SJSA1 (cell line): ENCODE measurements at regions not wholly inside any gene's neighbourhood (a gene's known extent, or its start where the extent isn't known, plus 50 kb on each side); places are given as distances from the start of the nearest gene placed in this dataset.

ENCODE experiments used
- DNase-seq, 2 experiments: peaks; one replicate each; pipeline ENCODE4 v3.0.0-alpha.2; 2015 to 2020; ENCODE audit warnings: low spot score in 2 of 2, low read depth in 1 of 2
- H3K27ac ChIP-seq: fragments of 250-450 bp; sonication (Bioruptor Pico); 2 replicates; pipeline ENCODE4 v1.5.1; 2020; ENCODE audit warnings: mild to moderate bottlenecking, moderate library complexity
- H3K27me3 ChIP-seq: fragments of 250-450 bp; sonication (Bioruptor Pico); replicated peaks from 2 replicates; pipeline ENCODE4 v1.5.1; 2020; ENCODE audit warnings: mild to moderate bottlenecking, moderate library complexity
- H3K36me3 ChIP-seq: fragments of 250-450 bp; sonication (Bioruptor Pico); 2 replicates; pipeline ENCODE4 v1.5.1; 2020; ENCODE audit warnings: mild to moderate bottlenecking
- H3K4me1 ChIP-seq: fragments of 250-450 bp; sonication (Bioruptor Pico); replicated peaks from 2 replicates; pipeline ENCODE4 v1.6.1; 2021; ENCODE audit warnings: mild to moderate bottlenecking
- H3K4me3 ChIP-seq: fragments of 250-450 bp; sonication (Bioruptor Pico); 2 replicates; pipeline ENCODE4 v1.5.1; 2020; ENCODE audit warnings: mild to moderate bottlenecking
- H3K9me3 ChIP-seq: fragments of 250-450 bp; sonication (Bioruptor Pico); replicated peaks from 2 replicates; pipeline ENCODE4 v1.5.1; 2020; ENCODE audit warnings: mild to moderate bottlenecking

DNA sequence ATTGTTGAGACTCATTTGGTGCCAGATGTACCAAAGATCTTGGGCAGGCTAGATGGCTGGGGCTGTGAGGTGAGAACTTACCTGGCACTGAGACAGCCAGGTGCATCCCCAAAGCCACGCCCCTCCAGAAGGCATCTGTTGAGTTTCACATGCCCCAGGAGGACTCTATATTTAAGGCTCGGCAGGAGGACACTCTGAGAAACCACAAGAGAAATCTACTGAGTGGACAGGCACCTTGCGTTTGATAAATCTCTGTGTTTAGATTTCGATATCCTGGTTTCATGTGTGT, 197.9 kb upstream of the ZNF536 start:
- Histone ChIP-seq H3K4me3 (no peak overlapping the region), H3K36me3 (no peaks in the 10 kb centered on the region), H3K4me1 (no peaks in the 10 kb centered on the region), H3K27me3 (no peaks in the 10 kb centered on the region), H3K9me3 (no peaks in the 10 kb centered on the region), H3K27ac (no peak overlapping the region)
- no peak for DNase-seq

- no peak overlapping the region for H3K27ac ChIP-seq
- H3K36me3 ChIP-seq: no peaks in the 10 kb centered on the region
- H3K27me3 ChIP-seq: no peaks in the 10 kb centered on the region
- H3K4me1 ChIP-seq: no peaks in the 10 kb centered on the region
- H3K4me3 ChIP-seq: no peak overlapping the region
- no peaks in the 10 kb centered on the region for H3K9me3 ChIP-seq
- no peak for DNase-seq
Observed at GRCh38 chr19:30174791-30175190, 197.4 kb upstream of the ZNF536 start.

DNA sequence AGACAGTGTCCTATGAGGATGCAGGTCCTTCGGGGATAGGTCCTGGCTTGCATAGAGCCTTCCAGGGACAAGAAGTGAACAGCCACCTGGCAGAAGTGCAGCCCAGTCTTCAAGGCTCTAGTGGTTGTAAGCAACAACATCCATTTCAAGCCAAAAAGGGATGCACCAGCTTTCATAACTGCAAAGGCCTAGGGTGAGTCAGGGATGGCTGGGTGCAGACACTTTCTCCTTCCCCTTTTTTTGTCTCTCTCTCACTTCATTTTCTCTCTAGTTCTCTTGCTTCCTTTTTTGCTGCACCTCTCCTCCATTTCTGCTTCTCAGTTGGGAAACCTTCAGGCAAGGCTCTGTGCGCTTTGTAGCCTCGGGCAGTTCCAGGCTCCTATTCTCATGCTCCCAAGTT, 196.2 kb upstream of the ZNF536 start:
- no peak overlapping the region for H3K27ac ChIP-seq
- H3K4me1 ChIP-seq: no peaks in the 10 kb centered on the region
- no peak for DNase-seq
- H3K4me3 ChIP-seq: no peak overlapping the region
- H3K27me3 ChIP-seq: no peaks in the 10 kb centered on the region
- H3K9me3 ChIP-seq: no peaks in the 10 kb centered on the region
- no peaks in the 10 kb centered on the region for H3K36me3 ChIP-seq

DNA sequence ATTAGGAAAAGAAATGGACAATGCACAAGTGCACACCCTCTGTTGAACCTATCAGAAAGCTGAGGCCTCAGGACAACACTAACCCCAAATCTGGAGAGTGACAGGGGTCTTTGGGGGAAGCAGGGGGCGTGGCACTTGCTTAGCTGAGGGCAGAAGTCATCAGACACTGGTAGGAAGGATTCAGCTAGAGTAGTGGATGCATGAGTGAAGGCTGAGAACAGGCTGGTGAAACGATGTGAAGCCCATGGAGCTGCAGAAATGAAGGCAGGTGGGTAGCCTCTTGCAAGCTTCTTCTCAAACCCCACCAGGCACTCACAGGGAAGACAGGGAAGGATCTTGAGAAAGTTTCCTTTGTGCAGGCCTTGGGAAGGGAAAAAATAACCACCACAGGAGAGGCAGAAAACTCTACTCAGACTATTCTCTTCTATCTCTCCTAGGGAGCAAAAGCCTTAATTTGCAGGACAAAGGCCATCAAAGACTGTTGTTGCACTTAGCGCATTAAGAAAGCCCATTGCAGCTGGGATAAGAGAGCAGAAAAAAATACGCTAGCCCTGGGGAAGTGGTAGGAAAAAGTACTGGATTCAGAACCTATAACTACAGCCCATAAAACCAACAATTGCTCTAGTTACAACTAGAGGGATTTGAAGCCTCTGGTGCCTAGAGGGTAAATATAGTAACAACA, 193.3 kb upstream of the ZNF536 start:
- Histone ChIP-seq H3K27me3 (no peaks in the 10 kb centered on the region), H3K9me3 (peaks cover 3% of the 10 kb centered on the region; the same call in 1 of the 2 replicates), H3K27ac (no peak overlapping the region), H3K4me1 (no peaks in the 10 kb centered on the region), H3K36me3 (no peaks in the 10 kb centered on the region), H3K4me3 (no peak overlapping the region)
- no peak for DNase-seq

DNA sequence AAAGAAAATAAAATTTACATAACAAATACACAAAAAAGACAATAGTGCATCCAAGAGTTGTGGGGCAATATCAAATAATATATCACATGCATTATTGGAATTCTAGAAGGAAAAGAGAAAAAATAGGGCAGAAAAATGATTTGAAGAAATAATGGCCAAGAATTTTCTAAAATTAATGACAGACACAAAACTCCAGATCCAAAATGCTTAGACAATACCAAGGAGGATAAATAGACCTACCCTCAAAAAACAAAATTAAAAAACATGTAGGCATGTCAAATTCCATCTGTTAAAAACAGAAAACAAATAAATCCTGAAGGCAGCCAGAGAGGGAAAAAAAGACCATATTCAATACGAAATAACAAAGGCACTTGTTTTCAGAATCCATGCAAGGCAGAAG, 191.5 kb upstream of the ZNF536 start:
- Histone ChIP-seq H3K27me3 (no peaks in the 10 kb centered on the region), H3K36me3 (no peaks in the 10 kb centered on the region), H3K4me1 (no peaks in the 10 kb centered on the region), H3K27ac (no peak overlapping the region), H3K4me3 (no peak overlapping the region), H3K9me3 (peaks cover 3% of the 10 kb centered on the region; the same call in 1 of the 2 replicates)
- DNase-seq: no peak

GRCh38 chr19:30183807-30184490, 188.2 kb upstream of the ZNF536 start:
- Histone ChIP-seq H3K9me3 (peaks cover 3% of the 10 kb centered on the region; the same call in 1 of the 2 replicates), H3K27ac (no peak overlapping the region), H3K36me3 (no peaks in the 10 kb centered on the region), H3K27me3 (no peaks in the 10 kb centered on the region), H3K4me3 (no peak overlapping the region), H3K4me1 (no peaks in the 10 kb centered on the region)
- DNase-seq: no peak

DNA sequence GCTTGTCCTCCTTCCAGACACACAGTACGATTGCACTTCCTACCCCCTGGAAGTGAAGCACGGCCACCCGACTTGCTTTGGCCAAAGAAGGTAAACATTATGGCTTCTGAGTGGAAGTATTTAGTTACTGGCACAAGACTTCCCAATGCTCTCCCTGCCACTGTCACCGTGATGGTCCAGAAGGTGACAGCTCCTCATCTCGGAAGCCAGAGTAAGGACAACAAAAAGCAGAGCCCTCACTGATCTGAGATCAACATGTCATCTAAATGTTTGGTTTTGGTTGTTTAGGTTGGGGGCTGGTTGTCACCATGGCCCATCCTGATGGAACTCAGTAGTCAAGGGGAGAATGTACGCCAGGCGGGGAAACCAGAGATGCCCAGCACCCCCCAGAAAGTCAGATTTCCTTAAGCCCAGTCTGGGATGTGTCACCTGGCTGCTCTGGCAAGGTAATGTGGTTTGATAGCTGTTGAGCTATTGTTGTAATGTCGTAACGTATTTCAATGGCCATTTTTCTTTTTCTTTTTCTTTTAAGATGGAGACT, 170.1 kb upstream of the ZNF536 start:
- no peak for DNase-seq
- Histone ChIP-seq H3K27ac (no peak overlapping the region), H3K36me3 (no peaks in the 10 kb centered on the region), H3K27me3 (no peaks in the 10 kb centered on the region), H3K4me1 (no peaks in the 10 kb centered on the region), H3K9me3 (no peaks in the 10 kb centered on the region), H3K4me3 (no peak overlapping the region)

DNA sequence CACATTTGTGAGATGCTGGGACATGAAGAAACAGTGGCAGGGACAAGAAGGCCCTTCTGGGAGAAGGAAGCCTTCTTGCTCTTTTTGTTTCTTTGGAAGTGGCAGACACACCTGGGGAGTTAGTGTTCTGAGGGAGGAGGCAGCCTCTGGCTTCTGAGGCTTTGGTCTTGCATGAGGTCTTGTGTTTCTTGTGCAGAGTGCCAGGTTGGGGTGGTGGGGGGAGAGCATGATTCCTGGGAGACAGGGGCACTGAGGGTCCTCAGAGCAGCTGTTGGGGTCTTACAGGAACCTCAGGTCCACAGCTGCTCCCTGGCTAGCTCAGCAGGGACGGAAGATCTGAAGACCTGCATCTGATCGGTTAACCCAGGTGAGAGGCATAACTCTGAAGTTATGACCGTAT, 167.5 kb upstream of the ZNF536 start:
- DNase-seq: no peak

GRCh38 chr19:30206187-30206586, 166.0 kb upstream of the ZNF536 start:
- Histone ChIP-seq H3K36me3 (no peaks in the 10 kb centered on the region), H3K27me3 (no peaks in the 10 kb centered on the region), H3K4me1 (no peaks in the 10 kb centered on the region), H3K9me3 (no peaks in the 10 kb centered on the region), H3K27ac (no peak overlapping the region), H3K4me3 (no peak overlapping the region)
- no peak for DNase-seq

More for the DNA sequence above, 167.5 kb upstream of the ZNF536 start:
- no peak overlapping the region for H3K27ac ChIP-seq
- H3K4me3 ChIP-seq: no peak overlapping the region
- H3K9me3 ChIP-seq: no peaks in the 10 kb centered on the region
- no peaks in the 10 kb centered on the region for H3K36me3 ChIP-seq
- no peaks in the 10 kb centered on the region for H3K27me3 ChIP-seq
- H3K4me1 ChIP-seq: no peaks in the 10 kb centered on the region

- no peaks in the 10 kb centered on the region for H3K27me3 ChIP-seq
- no peaks in the 10 kb centered on the region for H3K36me3 ChIP-seq
- peak in 1 of 2 experiments; percentile 17 for DNase-seq
- H3K27ac ChIP-seq: no peak overlapping the region
- no peaks in the 10 kb centered on the region for H3K9me3 ChIP-seq
- H3K4me1 ChIP-seq: no peaks in the 10 kb centered on the region
- H3K4me3 ChIP-seq: no peak overlapping the region
Observed at GRCh38 chr19:30207357-30207756, 164.8 kb upstream of the ZNF536 start.

- no peaks in the 10 kb centered on the region for H3K9me3 ChIP-seq
- no peak overlapping the region for H3K4me3 ChIP-seq
- peak in 1 of 2 experiments; percentile 30 for DNase-seq
- H3K36me3 ChIP-seq: no peaks in the 10 kb centered on the region
- H3K4me1 ChIP-seq: no peaks in the 10 kb centered on the region
- no peaks in the 10 kb centered on the region for H3K27me3 ChIP-seq
- H3K27ac ChIP-seq: no peak overlapping the region
Observed at GRCh38 chr19:30208436-30209060, 163.6 kb upstream of the ZNF536 start.

DNA sequence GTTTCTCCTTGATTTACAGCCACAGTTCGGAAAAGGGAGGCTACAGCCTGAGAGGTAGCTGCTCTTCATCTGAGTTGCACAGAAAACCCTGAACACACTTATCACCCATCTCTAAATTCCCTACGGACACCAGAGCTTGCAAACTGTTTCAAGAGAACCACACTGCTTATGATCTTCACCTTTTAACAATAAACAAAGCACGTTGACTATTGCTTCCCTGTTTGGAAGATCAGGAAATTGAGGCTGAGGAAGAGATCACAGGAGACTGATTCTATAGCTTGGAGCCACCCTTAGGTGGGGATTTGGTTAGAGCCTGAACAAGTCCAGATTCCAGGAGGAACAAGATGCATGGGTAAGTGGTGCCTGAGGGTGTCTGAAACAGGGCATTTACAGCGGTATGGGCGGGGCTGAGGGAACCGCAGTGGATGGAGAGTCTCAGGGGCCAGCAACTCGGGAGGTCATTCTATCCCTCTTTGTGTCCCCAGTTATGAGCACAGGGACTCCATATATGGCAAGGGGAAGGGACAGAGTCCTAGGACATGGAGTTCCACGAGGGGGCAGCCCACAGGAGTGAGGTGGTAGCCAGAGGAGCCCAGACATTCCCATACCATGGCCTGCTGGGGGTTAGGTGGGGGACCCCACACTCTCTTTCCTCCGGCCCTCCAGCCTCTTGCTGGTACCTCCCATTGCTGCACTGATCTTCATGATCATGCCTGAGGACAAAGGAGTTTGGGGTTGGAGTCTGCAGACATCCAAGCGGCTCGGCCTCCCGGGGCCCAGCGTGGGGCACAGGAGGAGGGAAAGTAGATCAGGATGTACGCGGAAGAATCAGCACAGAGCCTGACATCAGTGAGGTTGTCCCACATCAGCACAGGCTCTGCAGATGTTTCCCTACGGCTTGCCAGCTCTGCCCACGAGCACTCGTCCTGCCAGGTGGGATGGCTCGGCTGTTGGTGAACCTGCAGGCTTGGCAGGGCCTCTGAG, 162.3 kb upstream of the ZNF536 start:
- Histone ChIP-seq H3K4me3 (no peak overlapping the region), H3K27ac (no peak overlapping the region), H3K4me1 (no peaks in the 10 kb centered on the region)

DNA sequence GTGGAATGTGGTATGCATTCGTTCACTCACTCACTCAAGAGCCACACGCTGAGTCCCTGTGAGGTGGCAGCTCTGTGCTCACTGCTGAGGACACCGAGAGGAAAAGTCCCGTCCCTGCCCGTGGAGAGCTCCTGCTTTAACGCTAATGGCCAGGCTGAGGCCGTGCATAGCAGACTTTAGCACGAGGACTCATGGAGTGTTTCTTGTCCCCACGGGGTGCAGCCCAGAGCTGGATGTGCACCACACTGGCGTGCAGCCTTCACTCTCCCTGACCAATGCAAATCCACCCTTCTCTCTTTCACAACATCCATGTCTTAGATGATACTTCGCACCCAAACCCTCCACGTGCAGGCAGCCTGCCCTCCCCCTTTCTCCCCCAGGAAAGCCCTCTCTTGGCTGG, 159.6 kb upstream of the ZNF536 start:
- DNase-seq: peak in 1 of 2 experiments; percentile 15
- Histone ChIP-seq H3K9me3 (no peaks in the 10 kb centered on the region), H3K36me3 (no peaks in the 10 kb centered on the region), H3K4me1 (no peaks in the 10 kb centered on the region), H3K4me3 (no peak overlapping the region), H3K27me3 (no peaks in the 10 kb centered on the region), H3K27ac (no peak overlapping the region)

More for the DNA sequence above, 162.3 kb upstream of the ZNF536 start:
- peak in 1 of 2 experiments; percentile 36 for DNase-seq
- no peaks in the 10 kb centered on the region for H3K36me3 ChIP-seq
- no peaks in the 10 kb centered on the region for H3K27me3 ChIP-seq
- no peaks in the 10 kb centered on the region for H3K9me3 ChIP-seq
